22Rv1 (cell line): ENCODE measurements at regions not wholly inside any gene's neighbourhood (a gene's known extent, or its start where the extent isn't known, plus 50 kb on each side); places are given as distances from the start of the nearest gene placed in this dataset.

Source experiments
- ZFX ChIP-seq: fragments of 450-650 bp; IDR thresholded peaks from 2 replicates; pipeline ENCODE4 v1.6.1; 2017; ENCODE audit warnings: antibody characterized with exemption, borderline replicate concordance
- TF ChIP-seq, protein P1 (sequence below): fragments of 450-650 bp; IDR thresholded peaks from 2 replicates; pipeline ENCODE4 v1.5.1; 2017; ENCODE audit warnings: mild to moderate bottlenecking

- TF ChIP-seq, protein P1, sequence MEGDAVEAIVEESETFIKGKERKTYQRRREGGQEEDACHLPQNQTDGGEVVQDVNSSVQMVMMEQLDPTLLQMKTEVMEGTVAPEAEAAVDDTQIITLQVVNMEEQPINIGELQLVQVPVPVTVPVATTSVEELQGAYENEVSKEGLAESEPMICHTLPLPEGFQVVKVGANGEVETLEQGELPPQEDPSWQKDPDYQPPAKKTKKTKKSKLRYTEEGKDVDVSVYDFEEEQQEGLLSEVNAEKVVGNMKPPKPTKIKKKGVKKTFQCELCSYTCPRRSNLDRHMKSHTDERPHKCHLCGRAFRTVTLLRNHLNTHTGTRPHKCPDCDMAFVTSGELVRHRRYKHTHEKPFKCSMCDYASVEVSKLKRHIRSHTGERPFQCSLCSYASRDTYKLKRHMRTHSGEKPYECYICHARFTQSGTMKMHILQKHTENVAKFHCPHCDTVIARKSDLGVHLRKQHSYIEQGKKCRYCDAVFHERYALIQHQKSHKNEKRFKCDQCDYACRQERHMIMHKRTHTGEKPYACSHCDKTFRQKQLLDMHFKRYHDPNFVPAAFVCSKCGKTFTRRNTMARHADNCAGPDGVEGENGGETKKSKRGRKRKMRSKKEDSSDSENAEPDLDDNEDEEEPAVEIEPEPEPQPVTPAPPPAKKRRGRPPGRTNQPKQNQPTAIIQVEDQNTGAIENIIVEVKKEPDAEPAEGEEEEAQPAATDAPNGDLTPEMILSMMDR: no peak
- no peak for TF ChIP-seq ZFX
Observed at GRCh38 chr12:87152841-87153528, 876.2 kb downstream of the C12orf50 start.
